ENCODE measurements at regions not wholly inside any gene's neighbourhood (a gene's known extent, or its start where the extent isn't known, plus 50 kb on each side); places are given as distances from the start of the nearest gene placed in this dataset.
A peak's percentile ranks its signal among the peaks of the same experiment; 100 is the strongest.
"Not testable (repeated sequence)": the region's sequence is repeated elsewhere in the genome, so short reads cannot be mapped to it uniquely, and the experiment has no call there.

GRCh38 chr2:16225071-16225470 lies 284.7 kb downstream of the MYCN start:
- no peak for DNase-seq (ENCODE audit: low spot score)

- DNase-seq (ENCODE audit: low spot score): no peak
Observed at GRCh38 chr2:16224298-16225045, 284.1 kb downstream of the MYCN start.

GRCh38 chr2:16223841-16224177 lies 283.5 kb downstream of the MYCN start:
- DNase-seq (ENCODE audit: low spot score): no peak

GRCh38 chr2:16223161-16223840 lies 283.0 kb downstream of the MYCN start:
- DNase-seq (ENCODE audit: low spot score): no peak

GRCh38 chr2:16222326-16222725 lies 282.0 kb downstream of the MYCN start:
- no peak for DNase-seq (ENCODE audit: low spot score)

GRCh38 chr2:16221461-16222010 lies 281.2 kb downstream of the MYCN start:
- no peak for DNase-seq (ENCODE audit: low spot score)

GRCh38 chr2:16219292-16219975 lies 279.1 kb downstream of the MYCN start:
- no peak for DNase-seq (ENCODE audit: low spot score)

- no peak for DNase-seq (ENCODE audit: low spot score)
Observed at GRCh38 chr2:16218625-16219024, 278.3 kb downstream of the MYCN start.

- DNase-seq (ENCODE audit: low spot score): no peak
Observed at GRCh38 chr2:16218161-16218560, 277.8 kb downstream of the MYCN start.

- not testable (repeated sequence) for DNase-seq (ENCODE audit: low spot score)
Observed at GRCh38 chr2:16217741-16218140, 277.4 kb downstream of the MYCN start.

- no peak for DNase-seq (ENCODE audit: low spot score)
Observed at GRCh38 chr2:16217291-16217690, 276.9 kb downstream of the MYCN start.

GRCh38 chr2:16216558-16216945 lies 276.2 kb downstream of the MYCN start:
- no peak for DNase-seq (ENCODE audit: low spot score)

GRCh38 chr2:16215902-16216557 lies 275.7 kb downstream of the MYCN start:
- DNase-seq (ENCODE audit: low spot score): no peak

- no peak for DNase-seq (ENCODE audit: low spot score)
Observed at GRCh38 chr2:16214861-16215260, 274.5 kb downstream of the MYCN start.

- no peak for DNase-seq (ENCODE audit: low spot score)
Observed at GRCh38 chr2:16214391-16214790, 274.0 kb downstream of the MYCN start.

GRCh38 chr2:16212321-16212720 lies 272.0 kb downstream of the MYCN start:
- DNase-seq (ENCODE audit: low spot score): no peak

GRCh38 chr2:16211341-16211740 lies 271.0 kb downstream of the MYCN start:
- DNase-seq (ENCODE audit: low spot score): no peak

GRCh38 chr2:16210841-16211240 lies 270.5 kb downstream of the MYCN start:
- peak; percentile 28 for DNase-seq (ENCODE audit: low spot score)

- no peak for DNase-seq (ENCODE audit: low spot score)
Observed at GRCh38 chr2:16209799-16210198, 269.4 kb downstream of the MYCN start.

GRCh38 chr2:16208921-16209320 lies 268.6 kb downstream of the MYCN start:
- no peak for DNase-seq (ENCODE audit: low spot score)

GRCh38 chr2:16208241-16208797 lies 268.0 kb downstream of the MYCN start:
- no peak for DNase-seq (ENCODE audit: low spot score)
